ENCODE measurements at regions not wholly inside any gene's neighbourhood (a gene's known extent, or its start where the extent isn't known, plus 50 kb on each side); places are given as distances from the start of the nearest gene placed in this dataset.

GRCh38 chr5:27578279-27578678 lies 539.9 kb upstream of the CDH9 start:
- no peak for DNase-seq
- Histone ChIP-seq H3K18ac (ENCODE audit: low read length) (no peak overlapping the region), H3K27ac (ENCODE audit: low read depth, low read length) (no peak overlapping the region), H2AFZ (ENCODE audit: insufficient read depth, low read length, poor library complexity) (no peak overlapping the region), H4K8ac (ENCODE audit: low read depth, low read length) (no peak overlapping the region), H3K36me3 (ENCODE audit: control insufficient read depth in 1 of 2, insufficient read depth in 2 of 2, low read length in 2 of 2) (no peaks in the 10 kb centered on the region), H3K4me3 (ENCODE audit: low read depth, low read length) (no peak overlapping the region), H3K4ac (ENCODE audit: low read depth, low read length) (no peak overlapping the region), H2AK5ac (ENCODE audit: low read length) (no peak overlapping the region), H3K79me1 (ENCODE audit: low read length) (no peaks in the 10 kb centered on the region), H3K9ac (ENCODE audit: low read length) (no peak overlapping the region), H2BK120ac (ENCODE audit: insufficient read depth, low read length, poor library complexity) (no peak overlapping the region), H3K79me2 (ENCODE audit: control insufficient read depth, insufficient read depth, low read length, poor library complexity) (no peaks in the 10 kb centered on the region), H3K27me3 (ENCODE audit: insufficient read depth, low read length) (no peaks in the 10 kb centered on the region), H4K91ac (ENCODE audit: low read depth, low read length) (no peak overlapping the region), H2BK12ac (ENCODE audit: low read length) (no peak overlapping the region), H3K23ac (ENCODE audit: low read length) (no peak overlapping the region), H3K4me1 (ENCODE audit: control insufficient read depth in 1 of 2, insufficient read depth in 2 of 2, low read length in 2 of 2) (no peaks in the 10 kb centered on the region), H4K12ac (ENCODE audit: low read depth, low read length) (no peak overlapping the region), H3K9me3 (ENCODE audit: insufficient read depth, low read depth, low read length) (no peaks in the 10 kb centered on the region), H3K14ac (ENCODE audit: low read length) (no peak overlapping the region), H2BK5ac (ENCODE audit: low read depth, low read length, poor library complexity) (no peak overlapping the region), H3K4me2 (ENCODE audit: low read length) (no peak overlapping the region)

GRCh38 chr5:27571681-27572080 lies 533.3 kb upstream of the CDH9 start:
- Histone ChIP-seq H2BK120ac (ENCODE audit: insufficient read depth, low read length, poor library complexity) (no peak overlapping the region), H3K9ac (ENCODE audit: low read length) (no peak overlapping the region), H2BK12ac (ENCODE audit: low read length) (no peak overlapping the region), H4K8ac (ENCODE audit: low read depth, low read length) (no peak overlapping the region), H3K36me3 (ENCODE audit: control insufficient read depth in 1 of 2, insufficient read depth in 2 of 2, low read length in 2 of 2) (no peaks in the 10 kb centered on the region), H2BK5ac (ENCODE audit: low read depth, low read length, poor library complexity) (no peak overlapping the region), H4K12ac (ENCODE audit: low read depth, low read length) (no peak overlapping the region), H3K79me2 (ENCODE audit: control insufficient read depth, insufficient read depth, low read length, poor library complexity) (no peaks in the 10 kb centered on the region), H3K4me1 (ENCODE audit: control insufficient read depth in 1 of 2, insufficient read depth in 2 of 2, low read length in 2 of 2) (no peaks in the 10 kb centered on the region), H3K9me3 (ENCODE audit: insufficient read depth, low read depth, low read length) (no peaks in the 10 kb centered on the region), H4K91ac (ENCODE audit: low read depth, low read length) (no peak overlapping the region), H3K14ac (ENCODE audit: low read length) (no peak overlapping the region), H3K27me3 (ENCODE audit: insufficient read depth, low read length) (no peaks in the 10 kb centered on the region), H2AFZ (ENCODE audit: insufficient read depth, low read length, poor library complexity) (no peak overlapping the region), H3K18ac (ENCODE audit: low read length) (no peak overlapping the region), H3K4ac (ENCODE audit: low read depth, low read length) (no peak overlapping the region), H3K23ac (ENCODE audit: low read length) (no peak overlapping the region), H3K27ac (ENCODE audit: low read depth, low read length) (no peak overlapping the region), H3K4me3 (ENCODE audit: low read depth, low read length) (no peak overlapping the region), H3K79me1 (ENCODE audit: low read length) (no peaks in the 10 kb centered on the region), H2AK5ac (ENCODE audit: low read length) (no peak overlapping the region), H3K4me2 (ENCODE audit: low read length) (no peak overlapping the region)
- WGBS (ENCODE audit: extremely low coverage, insufficient coverage, insufficient read length): no CpG with 5 or more reads among the region's 4 CpGs
- no peak for DNase-seq

- H3K14ac ChIP-seq (ENCODE audit: low read length): no peak overlapping the region
- no peak overlapping the region for H3K18ac ChIP-seq (ENCODE audit: low read length)
- H2BK120ac ChIP-seq (ENCODE audit: insufficient read depth, low read length, poor library complexity): no peak overlapping the region
- H2AFZ ChIP-seq (ENCODE audit: insufficient read depth, low read length, poor library complexity): no peak overlapping the region
- no peak overlapping the region for H2AK5ac ChIP-seq (ENCODE audit: low read length)
- no peaks in the 10 kb centered on the region for H3K79me1 ChIP-seq (ENCODE audit: low read length)
- no peaks in the 10 kb centered on the region for H3K27me3 ChIP-seq (ENCODE audit: insufficient read depth, low read length)
- H4K8ac ChIP-seq (ENCODE audit: low read depth, low read length): no peak overlapping the region
- H3K4me3 ChIP-seq (ENCODE audit: low read depth, low read length): no peak overlapping the region
- no peak overlapping the region for H4K12ac ChIP-seq (ENCODE audit: low read depth, low read length)
- no peaks in the 10 kb centered on the region for H3K36me3 ChIP-seq (ENCODE audit: control insufficient read depth in 1 of 2, insufficient read depth in 2 of 2, low read length in 2 of 2)
- H3K4me2 ChIP-seq (ENCODE audit: low read length): no peak overlapping the region
- no CpG with 5 or more reads among the region's 2 CpGs for WGBS (ENCODE audit: extremely low coverage, insufficient coverage, insufficient read length)
- no peak overlapping the region for H3K23ac ChIP-seq (ENCODE audit: low read length)
- H3K27ac ChIP-seq (ENCODE audit: low read depth, low read length): no peak overlapping the region
- DNase-seq: no peak
- H3K4ac ChIP-seq (ENCODE audit: low read depth, low read length): no peak overlapping the region
- no peak overlapping the region for H2BK12ac ChIP-seq (ENCODE audit: low read length)
- no peaks in the 10 kb centered on the region for H3K79me2 ChIP-seq (ENCODE audit: control insufficient read depth, insufficient read depth, low read length, poor library complexity)
- no peaks in the 10 kb centered on the region for H3K4me1 ChIP-seq (ENCODE audit: control insufficient read depth in 1 of 2, insufficient read depth in 2 of 2, low read length in 2 of 2)
- H2BK5ac ChIP-seq (ENCODE audit: low read depth, low read length, poor library complexity): no peak overlapping the region
- H4K91ac ChIP-seq (ENCODE audit: low read depth, low read length): no peak overlapping the region
- H3K9me3 ChIP-seq (ENCODE audit: insufficient read depth, low read depth, low read length): no peaks in the 10 kb centered on the region
- H3K9ac ChIP-seq (ENCODE audit: low read length): no peak overlapping the region
Observed at GRCh38 chr5:27568811-27569210, 530.4 kb upstream of the CDH9 start.

GRCh38 chr5:27561408-27561807 lies 523.0 kb upstream of the CDH9 start:
- Histone ChIP-seq H3K4ac (ENCODE audit: low read depth, low read length) (no peak overlapping the region), H3K23ac (ENCODE audit: low read length) (no peak overlapping the region), H2BK12ac (ENCODE audit: low read length) (no peak overlapping the region), H3K9me3 (ENCODE audit: insufficient read depth, low read depth, low read length) (no peaks in the 10 kb centered on the region), H3K27me3 (ENCODE audit: insufficient read depth, low read length) (no peaks in the 10 kb centered on the region), H3K4me1 (ENCODE audit: control insufficient read depth in 1 of 2, insufficient read depth in 2 of 2, low read length in 2 of 2) (no peaks in the 10 kb centered on the region), H3K36me3 (ENCODE audit: control insufficient read depth in 1 of 2, insufficient read depth in 2 of 2, low read length in 2 of 2) (no peaks in the 10 kb centered on the region), H3K9ac (ENCODE audit: low read length) (no peak overlapping the region), H3K14ac (ENCODE audit: low read length) (no peak overlapping the region), H3K4me3 (ENCODE audit: low read depth, low read length) (no peak overlapping the region), H3K79me1 (ENCODE audit: low read length) (no peaks in the 10 kb centered on the region), H3K27ac (ENCODE audit: low read depth, low read length) (no peak overlapping the region), H2BK120ac (ENCODE audit: insufficient read depth, low read length, poor library complexity) (no peak overlapping the region), H3K4me2 (ENCODE audit: low read length) (no peak overlapping the region), H4K8ac (ENCODE audit: low read depth, low read length) (no peak overlapping the region), H2BK5ac (ENCODE audit: low read depth, low read length, poor library complexity) (no peak overlapping the region), H2AFZ (ENCODE audit: insufficient read depth, low read length, poor library complexity) (no peak overlapping the region), H4K12ac (ENCODE audit: low read depth, low read length) (no peak overlapping the region), H3K18ac (ENCODE audit: low read length) (no peak overlapping the region), H4K91ac (ENCODE audit: low read depth, low read length) (no peak overlapping the region), H2AK5ac (ENCODE audit: low read length) (no peak overlapping the region), H3K79me2 (ENCODE audit: control insufficient read depth, insufficient read depth, low read length, poor library complexity) (no peaks in the 10 kb centered on the region)
- no peak for DNase-seq
- WGBS (ENCODE audit: extremely low coverage, insufficient coverage, insufficient read length): no CpG with 5 or more reads among the region's 16 CpGs

- DNase-seq: no peak
- Histone ChIP-seq H2BK5ac (ENCODE audit: low read depth, low read length, poor library complexity) (no peak overlapping the region), H2AFZ (ENCODE audit: insufficient read depth, low read length, poor library complexity) (no peak overlapping the region), H3K4me3 (ENCODE audit: low read depth, low read length) (no peak overlapping the region), H3K9me3 (ENCODE audit: insufficient read depth, low read depth, low read length) (no peaks in the 10 kb centered on the region), H3K79me1 (ENCODE audit: low read length) (no peaks in the 10 kb centered on the region), H3K14ac (ENCODE audit: low read length) (no peak overlapping the region), H2BK12ac (ENCODE audit: low read length) (no peak overlapping the region), H3K27ac (ENCODE audit: low read depth, low read length) (no peak overlapping the region), H4K91ac (ENCODE audit: low read depth, low read length) (no peak overlapping the region), H3K4me1 (ENCODE audit: control insufficient read depth in 1 of 2, insufficient read depth in 2 of 2, low read length in 2 of 2) (no peaks in the 10 kb centered on the region), H2BK120ac (ENCODE audit: insufficient read depth, low read length, poor library complexity) (no peak overlapping the region), H2AK5ac (ENCODE audit: low read length) (no peak overlapping the region), H3K36me3 (ENCODE audit: control insufficient read depth in 1 of 2, insufficient read depth in 2 of 2, low read length in 2 of 2) (no peaks in the 10 kb centered on the region), H3K4ac (ENCODE audit: low read depth, low read length) (no peak overlapping the region), H4K8ac (ENCODE audit: low read depth, low read length) (no peak overlapping the region), H3K27me3 (ENCODE audit: insufficient read depth, low read length) (no peaks in the 10 kb centered on the region), H3K4me2 (ENCODE audit: low read length) (no peak overlapping the region), H3K9ac (ENCODE audit: low read length) (no peak overlapping the region), H3K18ac (ENCODE audit: low read length) (no peak overlapping the region), H3K79me2 (ENCODE audit: control insufficient read depth, insufficient read depth, low read length, poor library complexity) (no peaks in the 10 kb centered on the region), H3K23ac (ENCODE audit: low read length) (no peak overlapping the region), H4K12ac (ENCODE audit: low read depth, low read length) (no peak overlapping the region)
- WGBS (ENCODE audit: extremely low coverage, insufficient coverage, insufficient read length): no CpG with 5 or more reads among the region's 2 CpGs
Observed at GRCh38 chr5:27548484-27548883, 510.1 kb upstream of the CDH9 start.
